ENCODE measurements at regions not wholly inside any gene's neighbourhood (a gene's known extent, or its start where the extent isn't known, plus 50 kb on each side); places are given as distances from the start of the nearest gene placed in this dataset.
"Not testable (repeated sequence)": the region's sequence is repeated elsewhere in the genome, so short reads cannot be mapped to it uniquely, and the experiment has no call there.

DNA sequence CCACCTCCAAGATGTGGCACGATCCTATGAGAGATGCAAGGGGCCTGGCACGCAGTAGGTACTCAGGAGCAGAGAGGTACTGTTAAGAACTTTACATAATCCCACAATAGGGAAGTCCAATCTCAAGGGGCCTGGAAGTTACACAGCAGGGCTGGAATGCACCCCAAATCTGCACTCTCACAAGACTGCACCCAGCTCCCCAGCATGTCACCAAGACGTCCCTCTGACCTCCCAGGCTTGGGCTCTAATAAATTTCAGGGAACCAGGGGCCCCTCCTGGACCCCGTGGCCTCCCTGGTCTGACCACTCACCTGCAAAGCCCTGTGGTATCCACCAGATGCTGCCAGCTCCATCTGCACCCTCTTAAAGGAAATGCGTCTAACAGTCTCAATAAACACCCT is 94.9 kb downstream of the OAT start:
- no peak for DNase-seq

DNA sequence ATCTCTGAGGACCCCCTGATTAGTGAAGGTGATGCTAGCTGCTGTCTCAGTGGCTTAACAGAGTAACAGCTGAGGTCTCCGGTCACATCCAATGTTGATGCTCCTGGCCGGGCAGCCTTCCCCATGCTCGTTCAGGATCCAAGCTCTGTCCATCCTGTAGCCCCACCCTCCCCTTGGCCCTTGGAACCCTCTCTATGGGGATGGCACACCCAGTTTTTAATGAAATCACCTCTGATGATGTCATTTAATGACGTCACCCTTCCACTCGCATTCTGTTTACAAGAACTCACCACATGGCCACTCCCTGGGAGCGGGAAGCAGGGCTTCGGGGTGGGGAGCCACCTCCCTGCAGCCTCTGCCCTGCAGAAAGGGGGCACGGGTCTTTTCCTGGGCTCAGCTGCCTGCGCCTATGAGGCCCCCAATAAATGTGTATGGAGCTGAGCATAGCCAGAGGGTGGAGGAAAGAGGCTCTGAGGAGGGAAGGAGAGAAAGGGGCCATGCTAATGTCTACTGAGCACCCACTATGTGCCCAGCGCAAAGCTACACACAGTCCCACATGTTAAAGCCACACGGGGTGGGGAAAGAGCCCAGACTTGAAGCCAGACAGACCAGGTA is 95.5 kb downstream of the OAT start:
- no peak for DNase-seq

DNA sequence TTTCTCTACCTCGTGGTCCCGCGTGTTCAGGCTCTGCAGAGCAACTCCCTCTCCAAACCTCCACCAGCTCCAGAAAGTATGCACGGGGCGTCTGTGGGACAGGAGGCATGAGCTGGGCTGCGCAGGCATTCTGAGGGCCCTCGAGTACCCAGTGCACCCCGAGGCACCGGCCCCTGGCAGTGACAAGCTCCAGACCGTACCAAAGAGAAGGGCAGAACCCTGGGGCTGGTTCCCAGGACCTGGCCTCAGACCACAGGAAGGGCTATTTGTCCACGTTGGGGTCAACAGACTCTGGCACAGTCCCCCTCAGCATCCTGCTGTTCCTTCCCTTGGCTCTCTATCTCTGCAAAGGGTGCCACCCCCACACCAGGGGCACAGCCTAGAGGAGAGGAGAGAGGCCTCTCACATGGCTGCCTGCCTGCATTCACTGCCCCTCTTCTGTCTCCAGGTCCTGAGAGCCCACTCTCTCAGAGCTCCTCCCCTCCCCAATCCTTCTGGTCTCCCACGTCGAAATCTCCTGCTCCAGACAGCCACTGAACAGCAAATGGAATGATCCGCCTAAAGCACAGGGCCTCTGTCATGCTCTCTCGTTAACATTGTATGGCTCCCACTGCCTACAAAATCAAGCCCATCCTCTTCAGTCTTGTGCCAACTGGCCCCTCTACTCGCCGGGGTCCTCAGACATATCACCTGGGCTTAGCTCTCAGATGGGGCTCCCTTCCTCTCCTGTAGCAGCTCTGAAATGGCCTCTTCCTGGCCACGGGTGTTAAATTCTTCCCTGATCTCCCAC is 96.3 kb downstream of the OAT start:
- DNase-seq, result no peak

DNA sequence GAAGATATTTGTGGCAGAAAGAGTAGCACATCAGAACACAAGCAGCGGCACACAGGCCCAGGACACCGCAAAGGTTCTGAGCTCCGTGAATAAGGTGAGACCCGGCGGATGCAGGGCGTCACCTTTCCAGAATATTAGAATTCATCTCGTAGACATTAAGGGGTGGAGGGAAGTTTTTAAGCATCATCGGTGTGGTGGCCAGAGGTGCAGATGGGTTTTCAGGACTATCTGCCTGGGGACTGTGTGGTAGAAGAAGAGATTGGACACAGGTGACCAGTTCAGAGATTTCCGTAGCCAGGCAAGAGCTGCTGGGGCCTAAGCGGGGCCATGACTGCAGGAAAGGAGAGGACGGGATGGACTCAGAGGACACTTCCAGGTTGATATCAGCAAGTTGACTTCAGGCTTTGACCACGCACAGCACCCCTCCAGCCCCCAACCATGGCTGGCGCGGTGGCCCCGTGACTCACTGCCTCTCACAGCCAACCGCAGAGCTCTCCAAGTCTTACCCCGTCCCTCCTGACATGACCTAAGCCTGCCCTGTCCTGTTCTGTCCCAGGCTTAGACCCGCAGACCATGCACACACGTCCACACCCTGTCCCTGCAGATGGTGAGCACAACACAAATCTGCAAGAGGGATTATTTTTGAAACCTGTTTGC is 97.2 kb downstream of the OAT start:
- no peak for DNase-seq

DNA sequence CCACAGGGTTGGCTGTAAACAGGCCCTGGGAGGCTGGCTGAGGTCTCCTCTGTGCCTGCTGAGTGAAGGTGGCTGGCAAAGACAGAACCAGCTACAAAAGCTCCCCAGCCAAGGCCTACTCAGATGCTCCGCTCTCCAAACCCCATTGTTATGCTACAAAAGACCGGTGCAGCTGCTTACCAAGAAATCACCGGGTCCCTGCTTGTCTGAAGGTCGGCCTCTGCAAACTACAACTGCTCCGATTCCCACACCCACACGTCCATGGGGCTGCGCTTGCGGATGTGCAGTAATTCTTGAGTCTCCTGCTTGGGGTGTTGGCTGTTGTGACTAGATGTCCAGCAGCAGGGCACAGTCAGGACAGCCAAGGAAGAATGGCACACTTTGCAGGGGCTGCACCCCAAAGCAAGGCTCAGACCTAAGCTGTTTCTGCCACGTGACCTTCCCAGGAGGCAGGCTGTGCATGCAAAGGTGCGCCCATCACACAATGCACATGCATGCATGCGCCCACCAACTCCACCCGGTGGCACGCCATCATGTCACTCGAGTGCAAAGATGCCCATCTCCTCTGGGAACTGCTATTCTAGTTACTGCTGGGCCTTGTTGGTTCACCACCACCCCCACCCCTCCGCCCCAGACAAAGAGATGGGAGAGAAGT is 97.8 kb downstream of the OAT start:
- no peak for DNase-seq

DNA sequence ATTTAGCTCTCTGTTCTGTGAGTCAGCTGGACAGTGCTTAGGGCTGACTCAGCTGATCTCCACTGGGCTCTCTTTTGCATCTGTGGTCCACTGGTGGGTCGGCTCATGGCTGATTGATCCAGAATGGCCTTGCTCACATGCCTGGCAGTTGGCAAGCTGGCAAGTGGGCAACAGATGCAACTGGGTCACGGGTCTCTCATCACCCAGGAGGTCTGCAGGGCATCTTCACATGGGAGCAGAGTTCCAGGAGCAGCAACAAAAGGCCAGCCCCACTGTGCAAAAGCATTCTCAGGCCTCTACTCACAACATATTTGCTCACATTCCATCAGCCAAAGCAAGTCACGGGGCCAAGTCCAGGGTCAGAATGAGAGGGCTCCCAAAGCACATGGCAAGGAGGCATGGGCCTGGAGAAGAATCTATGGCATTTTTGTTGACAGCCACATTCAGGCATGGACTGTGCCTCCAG is 98.8 kb downstream of the OAT start:
- no peak for DNase-seq

DNA sequence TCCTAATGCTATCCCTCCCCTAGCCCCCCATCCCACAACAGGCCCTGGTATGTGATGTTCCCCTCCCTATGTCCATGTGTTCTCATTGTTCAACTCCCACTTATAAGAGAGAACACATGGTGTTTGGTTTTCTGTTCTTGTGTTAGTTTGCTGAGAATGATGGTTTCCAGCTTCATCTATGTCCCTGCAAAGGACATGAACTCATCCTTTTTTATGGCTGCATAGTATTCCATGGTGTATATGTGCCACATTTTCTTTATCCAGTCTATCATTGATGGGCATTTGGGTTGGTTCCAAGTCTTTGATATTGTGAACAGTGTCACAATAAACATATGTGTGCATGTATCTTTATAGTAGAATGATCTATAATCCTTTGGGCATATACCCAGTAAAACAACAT is 99.2 kb downstream of the OAT start:
- not testable (repeated sequence) for DNase-seq

DNA sequence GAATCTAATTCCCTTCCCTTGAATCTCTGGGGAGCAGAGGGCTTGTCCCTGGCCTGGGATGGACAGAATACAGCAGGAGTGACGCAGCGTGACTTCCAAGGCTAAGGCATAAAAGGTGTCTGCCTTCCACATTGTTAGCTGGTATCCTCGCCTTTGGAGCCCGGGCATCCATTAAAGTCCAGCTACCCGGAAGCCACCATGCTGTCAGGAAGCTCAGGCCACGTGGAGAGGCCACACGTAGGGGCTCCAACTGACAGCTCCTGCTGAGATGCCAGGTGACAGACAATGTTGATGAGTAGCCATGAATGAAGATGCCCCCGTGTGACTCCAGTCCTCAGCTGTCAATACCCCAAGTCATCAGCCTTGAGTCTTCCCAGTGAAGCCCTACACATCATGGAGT is 99.9 kb downstream of the OAT start:
- DNase-seq, result no peak

DNA sequence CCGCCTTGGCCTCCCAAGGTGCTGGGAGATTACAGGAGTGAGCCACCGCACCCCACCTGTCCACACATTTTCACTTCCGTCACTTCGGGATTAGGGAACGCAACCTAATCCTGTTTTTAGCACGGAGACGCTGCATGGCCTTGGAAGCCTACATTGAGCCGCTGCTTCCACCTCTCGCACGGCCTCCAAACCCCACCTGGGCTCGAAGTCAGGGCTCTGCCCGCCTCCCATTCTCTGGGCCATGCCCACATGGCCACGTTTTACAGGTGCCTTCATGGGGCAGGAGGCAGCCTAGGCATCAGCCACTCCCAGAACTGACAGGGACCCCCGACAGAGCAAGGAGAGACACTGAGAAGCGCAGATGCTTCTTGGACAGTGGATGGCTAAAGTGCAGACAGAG is 100.6 kb downstream of the OAT start:
- DNase-seq, result no peak

DNA sequence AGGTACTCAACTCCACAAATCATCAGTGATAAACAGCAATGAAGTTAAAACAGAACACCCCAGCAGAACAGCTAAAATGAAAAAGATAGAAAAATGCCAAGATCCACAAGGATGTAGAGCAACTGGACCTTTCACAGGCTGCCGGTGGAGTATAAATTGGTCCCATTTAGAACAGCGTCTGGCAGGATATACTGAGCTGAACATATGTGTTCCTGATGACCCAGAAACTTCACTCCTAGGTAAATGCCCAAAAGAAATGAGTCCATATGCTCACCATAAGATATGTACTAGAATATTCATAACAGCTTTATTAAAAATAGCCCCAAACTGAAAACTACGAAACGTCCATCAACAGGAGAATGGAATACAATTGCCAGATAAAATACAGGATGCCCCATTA is 102.4 kb downstream of the OAT start:
- no peak for DNase-seq

DNA sequence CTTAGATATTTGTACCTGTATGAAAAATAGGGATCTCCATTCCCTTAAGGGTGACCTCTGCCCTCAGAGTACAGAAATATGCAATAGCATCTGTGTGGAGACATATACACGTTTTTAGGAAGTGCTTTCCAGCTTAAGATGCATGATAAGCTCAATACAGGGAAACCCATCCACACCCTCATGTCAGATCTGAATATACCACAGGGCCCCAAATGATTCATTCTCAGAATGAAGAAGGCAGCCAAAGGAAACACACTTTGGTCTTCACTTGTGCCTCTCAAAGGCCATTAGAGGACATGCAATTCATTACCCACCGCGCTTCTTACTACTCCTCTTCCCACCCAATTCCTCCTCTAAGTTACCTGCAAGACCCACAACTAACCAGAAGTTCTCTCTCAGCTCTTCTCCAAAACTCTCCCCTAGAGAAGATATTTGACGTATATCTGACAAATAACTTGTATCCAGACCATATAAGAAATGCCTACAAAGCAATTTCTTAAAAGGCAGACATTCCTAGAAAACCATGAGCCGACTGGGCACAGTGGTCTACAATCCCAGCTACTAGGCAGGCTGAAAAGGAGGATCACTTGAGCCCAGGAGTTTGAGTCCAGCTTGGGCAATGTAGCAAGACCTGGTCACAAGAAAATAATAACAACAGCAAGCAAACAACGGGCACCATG is 103.0 kb downstream of the OAT start:
- DNase-seq, result no peak

DNA sequence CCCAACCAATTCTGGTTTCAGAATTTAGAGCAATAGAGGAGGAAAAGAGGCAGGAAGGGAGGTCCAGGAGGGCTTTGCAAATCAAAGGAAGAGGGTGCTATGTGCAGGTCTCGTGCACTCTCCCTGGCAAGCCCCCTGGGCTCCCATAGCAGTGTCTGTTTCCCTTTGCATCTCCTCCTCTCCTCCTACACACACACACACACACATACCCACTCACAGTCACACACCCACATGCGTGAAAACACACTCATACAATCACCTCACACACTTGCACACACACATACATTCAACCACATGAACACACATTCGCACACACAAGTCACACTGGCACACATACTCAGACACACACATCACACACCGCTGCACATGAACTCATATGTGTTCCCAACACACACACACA is 105.3 kb downstream of the OAT start:
- DNase-seq, result no peak

DNA sequence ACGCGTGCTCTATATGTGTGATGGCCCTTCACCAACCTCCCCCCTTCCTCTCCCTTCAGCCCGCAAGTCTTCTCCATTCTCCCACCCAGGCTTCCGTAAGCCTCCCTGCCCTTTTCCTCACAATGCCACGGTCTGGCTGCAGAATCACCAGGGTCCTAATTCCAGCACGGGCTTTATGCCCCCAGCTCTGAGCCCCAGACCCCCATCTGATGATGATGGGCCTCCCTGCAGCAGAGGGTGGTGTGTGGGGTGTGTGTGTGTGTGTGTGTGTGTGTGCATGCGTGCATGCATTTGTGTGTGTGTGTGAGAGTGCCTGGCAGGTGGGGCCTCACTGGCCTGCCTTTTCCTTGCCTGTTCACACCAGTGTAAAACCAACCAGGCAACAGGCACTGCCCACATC is 109.9 kb downstream of the OAT start:
- DNase-seq, result no peak

DNA sequence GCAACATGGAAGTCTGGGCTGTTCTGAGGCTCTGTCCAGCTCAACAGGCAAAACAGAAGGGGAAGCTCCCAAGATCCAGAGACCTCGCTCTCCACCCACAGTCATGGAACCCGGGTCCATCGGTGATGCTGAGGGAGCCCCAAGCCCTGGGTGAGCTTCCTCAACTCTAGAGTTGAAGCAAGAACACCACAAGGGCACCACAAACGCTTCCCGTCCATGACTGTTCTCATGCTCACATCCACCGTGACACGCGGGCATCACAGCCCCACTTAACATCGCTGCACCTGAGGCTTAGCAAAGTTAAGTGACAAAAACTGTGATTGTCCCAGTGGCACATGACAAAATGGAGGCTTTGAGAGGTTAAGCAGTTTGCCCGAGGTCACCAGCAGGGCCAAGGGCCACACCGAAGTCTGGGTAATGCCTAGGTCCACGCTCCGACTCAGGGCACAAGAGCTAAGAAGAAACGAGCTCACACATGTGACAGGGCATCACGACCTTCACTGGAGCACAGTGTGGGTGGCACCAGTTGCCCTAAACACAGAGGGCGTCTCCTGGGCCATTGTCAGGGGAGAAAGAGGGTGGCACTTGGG is 110.6 kb downstream of the OAT start:
- DNase-seq, result no peak

DNA sequence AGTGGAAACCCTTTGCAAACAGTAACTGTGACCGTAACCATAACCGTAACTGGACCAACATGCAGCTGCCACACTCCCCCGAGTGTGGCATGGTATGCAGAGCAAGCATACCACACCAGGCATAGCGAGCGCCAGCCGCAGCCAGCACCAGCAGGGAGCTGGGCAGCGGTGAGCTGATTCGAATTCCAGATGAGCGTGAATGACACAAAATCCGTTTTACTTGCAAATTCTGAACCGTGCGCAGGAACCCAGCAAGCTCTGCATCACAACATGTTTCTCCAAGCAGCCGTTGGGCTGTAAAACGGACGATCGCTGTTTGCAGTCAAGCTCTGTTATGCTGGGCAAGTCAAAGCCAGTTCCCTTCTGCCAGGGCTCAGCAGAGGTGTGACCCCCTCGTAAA is 111.1 kb downstream of the OAT start:
- DNase-seq, result no peak

DNA sequence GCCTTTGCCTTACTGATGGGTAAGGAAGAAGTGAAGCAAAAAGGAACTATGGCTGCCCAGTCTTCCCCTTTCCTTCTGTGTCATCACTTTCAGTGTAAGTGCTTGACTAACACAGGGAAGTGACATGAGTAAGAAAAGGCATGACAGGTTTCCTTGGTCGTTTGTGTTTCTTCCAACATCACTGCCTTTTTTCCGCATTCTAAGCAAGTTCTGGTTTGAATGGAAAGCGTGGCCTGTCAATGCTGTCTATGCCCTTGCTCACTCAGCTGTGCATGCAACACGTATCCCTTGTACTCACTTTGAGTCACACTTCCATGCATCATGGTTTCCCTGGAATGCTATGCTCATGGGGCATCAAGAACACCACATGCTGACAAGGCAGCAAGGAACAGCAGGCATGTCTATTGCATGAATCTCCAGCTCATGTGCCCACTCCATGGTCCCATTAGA is 111.8 kb downstream of the OAT start:
- no peak for DNase-seq

DNA sequence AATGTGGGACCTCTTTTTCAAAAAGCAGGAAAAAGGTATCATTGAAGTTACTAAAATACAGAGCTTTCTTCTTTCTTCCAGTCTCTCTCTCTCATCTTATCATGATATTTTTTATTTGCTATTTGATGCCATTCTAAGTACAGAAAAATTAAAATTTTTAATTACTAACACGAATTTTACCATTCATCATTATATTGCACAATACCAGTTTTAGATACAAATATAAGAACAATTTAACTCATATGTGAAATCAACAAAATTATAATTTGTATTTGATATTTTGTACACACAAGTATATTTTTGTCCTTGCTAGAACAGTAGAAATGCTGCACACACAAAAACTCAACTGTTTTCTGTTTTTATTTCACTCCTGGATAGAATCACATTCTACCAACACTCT is 112.2 kb downstream of the OAT start:
- no peak for DNase-seq

DNA sequence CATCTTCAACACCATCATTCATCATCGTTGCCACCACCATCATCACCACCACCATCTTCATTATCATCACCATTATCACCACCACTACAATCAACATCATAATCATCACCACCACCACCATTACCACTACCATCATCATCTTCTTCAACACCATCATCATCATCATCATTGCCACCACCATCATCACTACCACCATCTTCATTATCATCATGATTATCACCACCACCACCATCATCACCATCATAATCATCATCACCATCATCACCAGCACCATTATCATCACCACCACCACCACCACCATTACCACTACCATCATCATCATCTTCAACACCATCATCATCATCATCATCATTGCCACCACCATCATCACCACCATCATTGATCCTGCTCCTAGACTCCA is 112.7 kb downstream of the OAT start:
- DNase-seq, result no peak

DNA sequence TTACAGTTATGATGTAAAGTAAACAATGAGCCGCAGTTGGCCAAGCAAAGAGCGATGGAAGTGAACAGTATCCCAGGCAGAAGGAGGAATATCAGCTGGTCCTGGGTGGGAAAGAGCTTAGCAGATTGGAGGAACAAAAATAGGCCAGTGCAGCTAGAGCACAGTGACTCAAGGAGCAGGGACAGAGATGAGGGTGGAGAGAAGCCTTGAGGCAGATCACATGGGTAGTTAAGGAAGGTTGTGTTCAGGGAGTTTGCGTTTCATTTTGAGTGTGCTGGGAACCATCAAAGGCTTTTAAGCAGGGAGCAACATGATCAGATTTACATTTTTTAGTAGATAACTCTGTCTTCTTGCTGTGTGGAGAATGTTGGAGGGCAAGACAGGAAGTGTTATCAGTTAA is 113.6 kb downstream of the OAT start:
- no peak for DNase-seq

DNA sequence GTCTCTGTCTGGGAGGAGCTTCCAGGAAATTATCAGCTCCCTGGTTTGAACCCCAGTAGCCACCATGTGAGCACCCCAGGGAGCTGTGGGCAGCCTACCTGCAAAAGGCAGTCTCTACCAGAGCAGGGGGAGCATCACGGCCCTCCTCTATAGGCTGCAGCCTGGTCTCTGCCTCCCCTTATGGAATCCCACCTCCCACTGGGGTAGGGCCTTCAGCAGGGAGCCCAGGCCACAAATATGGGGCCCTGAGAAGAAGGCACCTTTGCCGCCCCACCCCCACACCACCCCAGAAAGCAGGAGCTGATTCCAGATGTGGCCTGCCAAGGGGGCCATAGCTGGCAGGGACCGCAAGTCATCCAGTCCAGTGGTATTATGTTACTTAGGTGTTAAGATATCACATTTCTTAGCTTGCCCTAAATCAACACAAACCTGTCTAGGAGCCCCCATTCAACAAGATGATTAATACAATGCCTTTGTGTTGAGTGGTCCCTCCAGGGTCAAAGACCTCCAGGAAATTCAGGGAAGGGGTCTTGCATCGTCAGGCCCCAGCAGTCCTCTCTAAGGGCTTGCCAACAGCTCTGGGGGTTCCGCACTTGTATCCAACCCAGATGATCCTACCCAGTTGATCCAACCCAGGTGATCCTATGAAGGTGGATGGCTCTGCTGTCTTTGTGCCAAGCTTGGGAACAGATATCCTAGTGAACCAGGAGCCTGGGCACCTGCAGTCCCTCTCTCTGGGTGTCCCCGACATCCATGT is 114.9 kb downstream of the OAT start:
- DNase-seq, result no peak

DNA sequence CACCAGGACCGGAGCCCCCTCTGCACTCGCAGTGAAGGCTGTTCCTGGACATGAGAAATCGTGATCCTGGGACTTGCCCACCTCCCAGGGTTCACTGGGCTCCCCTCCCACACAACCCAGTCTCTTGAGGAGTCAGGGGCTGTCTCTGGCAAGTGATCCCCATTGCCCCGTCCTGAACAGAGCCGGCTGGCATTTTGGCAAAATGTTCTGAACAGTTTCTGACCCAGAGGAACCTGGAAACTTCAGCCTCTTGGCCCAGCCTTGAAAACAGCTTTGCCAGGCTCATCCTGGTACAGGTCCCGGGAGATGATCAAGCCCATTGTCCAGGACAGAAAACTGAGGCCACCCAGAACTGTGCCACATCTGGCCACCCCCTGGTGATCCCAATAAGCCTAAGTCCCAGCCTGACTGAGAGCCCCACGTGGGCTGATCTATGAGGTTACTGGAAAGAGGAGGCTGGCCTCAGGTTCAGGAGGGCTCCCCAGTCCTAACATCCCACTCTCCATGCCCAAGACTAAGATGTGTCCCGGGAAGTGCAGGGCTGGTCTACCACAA is 115.7 kb downstream of the OAT start:
- DNase-seq, result no peak

DNA sequence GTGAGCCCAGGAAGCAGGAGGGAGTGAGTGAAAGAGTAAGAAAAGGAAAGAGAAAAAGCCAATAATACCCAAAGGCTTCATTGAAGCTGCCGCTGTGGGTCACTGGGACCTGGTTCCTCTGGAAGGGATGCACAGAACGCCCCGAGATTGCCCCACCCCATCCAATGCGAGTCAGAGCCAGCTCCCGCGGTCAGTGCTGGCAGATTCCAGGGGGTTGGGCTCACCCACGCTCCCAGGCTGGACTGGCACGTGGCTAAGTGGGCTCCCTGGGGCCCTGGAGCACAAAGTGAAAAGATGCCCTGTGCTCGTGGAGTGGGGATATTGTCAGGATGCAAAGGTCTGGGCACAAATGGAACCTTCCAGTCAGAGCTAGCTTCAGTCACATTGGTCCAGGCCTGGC is 117.0 kb downstream of the OAT start:
- no peak for DNase-seq

Data from 8988T (cell line).